Endodermal cell (in vitro differentiated cells): ENCODE measurements at regions not wholly inside any gene's neighbourhood (a gene's known extent, or its start where the extent isn't known, plus 50 kb on each side); places are given as distances from the start of the nearest gene placed in this dataset.

Experiments
- DNase-seq: peaks from one replicate; pipeline ENCODE4 v3.0.0-alpha.2; 2017
- H3K27ac ChIP-seq: 2 replicates; pipeline ENCODE4 v1.5.1; 2013; ENCODE audit warnings: mild to moderate bottlenecking, low read depth, low read length, moderate library complexity
- H3K27me3 ChIP-seq: 2 replicates; pipeline ENCODE4 v1.6.1; 2013; ENCODE audit warnings: mild to moderate bottlenecking, low read length, moderate library complexity; ENCODE audit not compliant: insufficient read depth, control insufficient read depth, poor library complexity, severe bottlenecking
- H3K36me3 ChIP-seq: 2 replicates; pipeline ENCODE4 v1.7.0; 2013; ENCODE audit warnings: mild to moderate bottlenecking, low read length, moderate library complexity; ENCODE audit not compliant: control insufficient read depth, insufficient read depth
- H3K4me1 ChIP-seq: one replicate; pipeline ENCODE4 v1.7.0; 2013; ENCODE audit warnings: low read length; ENCODE audit not compliant: control insufficient read depth, insufficient read depth
- H3K4me3 ChIP-seq: 2 replicates; pipeline ENCODE4 v1.5.1; 2013; ENCODE audit warnings: mild to moderate bottlenecking, low read length, moderate library complexity
- H3K9ac ChIP-seq: 2 replicates; pipeline ENCODE4 v1.6.1; 2013; ENCODE audit warnings: mild to moderate bottlenecking, low read length, moderate library complexity; ENCODE audit not compliant: poor library complexity, severe bottlenecking; ENCODE audit errors: extremely low read depth
- H3K9me3 ChIP-seq: 2 replicates; pipeline ENCODE4 v1.6.1; 2013; ENCODE audit warnings: mild to moderate bottlenecking, low read length, moderate library complexity; ENCODE audit not compliant: control insufficient read depth
- H3K27ac Mint-ChIP-seq: 2 replicates; pipeline ENCODE4 v1.8.0; 2020; ENCODE audit warnings: mixed read lengths
- H3K27me3 Mint-ChIP-seq: 2 replicates; pipeline ENCODE4 v1.8.0; 2021; ENCODE audit warnings: mild to moderate bottlenecking, mixed read lengths; ENCODE audit not compliant: insufficient read depth
- H3K36me3 Mint-ChIP-seq: 2 replicates; pipeline ENCODE4 v1.8.0; 2020; ENCODE audit warnings: low read depth, mixed read lengths
- H3K4me1 Mint-ChIP-seq: 2 replicates; pipeline ENCODE4 v1.8.0; 2020; ENCODE audit warnings: mixed read lengths
- H3K4me3 Mint-ChIP-seq: 2 replicates; pipeline ENCODE4 v1.8.0; 2020; ENCODE audit warnings: mild to moderate bottlenecking, moderate library complexity, mixed read lengths
- H3K9me3 Mint-ChIP-seq: 2 replicates; pipeline ENCODE4 v1.8.0; 2020; ENCODE audit warnings: mild to moderate bottlenecking, mixed read lengths
- CTCF ChIP-seq: fragments of 200-600 bp; sonication (generic); conservative IDR thresholded peaks from 2 replicates; pipeline ENCODE4 v1.5.0; 2021; ENCODE audit warnings: antibody characterized with exemption, mild to moderate bottlenecking
- WGBS, 2 experiments: methylation state at CpG; one replicate each; pipeline versions ENCODE4 v1.1.5 to v1.1.7; 2013; ENCODE audit warnings: missing lambda C conversion rate in 2 of 2, mixed read lengths in 1 of 2; ENCODE audit not compliant: insufficient coverage in 1 of 2, insufficient read length in 1 of 2; 5-methylcytosine and 5-hydroxymethylcytosine counted together

- Mint-ChIP-seq H3K27ac (no peak overlapping the region), H3K36me3 (no peaks in the 10 kb centered on the region), H3K9me3 (no peaks in the 10 kb centered on the region), H3K4me3 (no peak overlapping the region), H3K27me3 (no peaks in the 10 kb centered on the region), H3K4me1 (no peaks in the 10 kb centered on the region)
- Histone ChIP-seq H3K4me3 (no peak overlapping the region), H3K27ac (no peak overlapping the region), H3K9ac (no peak overlapping the region), H3K36me3 (no peaks in the 10 kb centered on the region), H3K4me1 (no peaks in the 10 kb centered on the region), H3K9me3 (no peaks in the 10 kb centered on the region), H3K27me3 (no peaks in the 10 kb centered on the region)
- no peak for TF ChIP-seq CTCF
- 44 to 50% methylated on average over 2 of the region's 2 CpGs for WGBS, 2 experiments
- no peak for DNase-seq
These were observed 1024.3 kb downstream of the PCDH9 start for GRCh38 chr13:66205807-66206206.

- Mint-ChIP-seq H3K27ac (no peak overlapping the region), H3K9me3 (no peaks in the 10 kb centered on the region)
- TF ChIP-seq CTCF = no peak
These were observed 1029.6 kb downstream of the PCDH9 start for GRCh38 chr13:66200555-66200954.

GRCh38 chr13:66195238-66195637 lies 1034.9 kb downstream of the PCDH9 start:
- Histone ChIP-seq H3K36me3 (no peaks in the 10 kb centered on the region), H3K27me3 (no peaks in the 10 kb centered on the region), H3K4me3 (no peak overlapping the region), H3K27ac (no peak overlapping the region), H3K4me1 (no peaks in the 10 kb centered on the region), H3K9me3 (no peaks in the 10 kb centered on the region), H3K9ac (no peak overlapping the region)
- H3K27ac Mint-ChIP-seq = no peak overlapping the region
- H3K9me3 Mint-ChIP-seq = no peaks in the 10 kb centered on the region
- H3K4me3 Mint-ChIP-seq = no peak overlapping the region
- H3K27me3 Mint-ChIP-seq = no peaks in the 10 kb centered on the region
- no peak for DNase-seq
- no peaks in the 10 kb centered on the region for H3K4me1 Mint-ChIP-seq
- H3K36me3 Mint-ChIP-seq = no peaks in the 10 kb centered on the region
- TF ChIP-seq CTCF = no peak
- WGBS, 2 experiments = 100% methylated on average over 1 of the region's 1 CpG; no CpG with 5 or more reads in 1 of the 2 experiments

More at GRCh38 chr13:66200555-66200954, 1029.6 kb downstream of the PCDH9 start:
- H3K27ac ChIP-seq = no peak overlapping the region
- H3K36me3 ChIP-seq = no peaks in the 10 kb centered on the region
- no peaks in the 10 kb centered on the region for H3K4me1 Mint-ChIP-seq
- H3K27me3 Mint-ChIP-seq = no peaks in the 10 kb centered on the region
- H3K4me1 ChIP-seq = no peaks in the 10 kb centered on the region
- H3K4me3 ChIP-seq = no peak overlapping the region
- DNase-seq = no peak
- no peak overlapping the region for H3K9ac ChIP-seq
- H3K27me3 ChIP-seq = no peaks in the 10 kb centered on the region
- no peaks in the 10 kb centered on the region for H3K9me3 ChIP-seq
- no peaks in the 10 kb centered on the region for H3K36me3 Mint-ChIP-seq
- no peak overlapping the region for H3K4me3 Mint-ChIP-seq
